ENCODE measurements at regions not wholly inside any gene's neighbourhood (a gene's known extent, or its start where the extent isn't known, plus 50 kb on each side); places are given as distances from the start of the nearest gene placed in this dataset.

- no peak overlapping the region for H3K9ac ChIP-seq (ENCODE audit: extremely low read depth, insufficient read length, low read length)
- Mint-ChIP-seq H3K9me3 (peaks cover 0 to 3% of the 10 kb centered on the region in 2 experiments; a peak in 1 of 5 replicates), H3K27ac (no peak overlapping the region), H3K27me3 (ENCODE audit: low read depth) (no peaks in the 10 kb centered on the region), H3K4me1 (peaks cover 5% of the 10 kb centered on the region in 2 experiments; a peak in 2 of 4 replicates), H3K4me3 (no peak overlapping the region), H3K36me3 (ENCODE audit: insufficient read depth in 1 of 3, low read depth in 3 of 3) (no peaks in the 10 kb centered on the region)
- no peaks in the 10 kb centered on the region for H3K79me2 ChIP-seq (ENCODE audit: insufficient read depth, low read length)
- no peak overlapping the region for H3K27ac ChIP-seq (ENCODE audit: insufficient read length, low read depth, low read length)
- H2BK12ac ChIP-seq (ENCODE audit: insufficient read length, low read depth, low read length) = no peak overlapping the region
- no peaks in the 10 kb centered on the region for H4K20me1 ChIP-seq (ENCODE audit: control insufficient read depth, insufficient read depth, insufficient read length)
- H2AK5ac ChIP-seq (ENCODE audit: insufficient read length, low read length) = no peak overlapping the region
- H3K14ac ChIP-seq (ENCODE audit: insufficient read depth, low read length) = no peak overlapping the region
- H3K23me2 ChIP-seq (ENCODE audit: insufficient read length, low read depth, low read length, poor library complexity, severe bottlenecking) = no peaks in the 10 kb centered on the region
- DNase-seq = no peak
- H3K4ac ChIP-seq (ENCODE audit: low read depth, low read length) = no peak overlapping the region
- no peak overlapping the region for H4K5ac ChIP-seq (ENCODE audit: insufficient read length, low read depth, low read length)
- H3K4me2 ChIP-seq (ENCODE audit: insufficient read depth, insufficient read length, low read length) = no peak overlapping the region
- no peak overlapping the region for H2AFZ ChIP-seq (ENCODE audit: low read length)
- no peak overlapping the region for H2BK120ac ChIP-seq (ENCODE audit: low read depth, low read length, poor library complexity, severe bottlenecking)
- no peaks in the 10 kb centered on the region for H3K79me1 ChIP-seq (ENCODE audit: insufficient read depth, low read depth, low read length, poor library complexity, severe bottlenecking)
- no peak overlapping the region for H2BK20ac ChIP-seq (ENCODE audit: low read depth, low read length, poor library complexity, severe bottlenecking)
- H3K27me3 ChIP-seq (ENCODE audit: insufficient read depth, low read length) = no peaks in the 10 kb centered on the region
- no peak for TF ChIP-seq CTCF (conservative IDR thresholded peaks at IDR 0.05)
- H3K23ac ChIP-seq (ENCODE audit: insufficient read length, low read depth, low read length) = no peak overlapping the region
- no peaks in the 10 kb centered on the region for H3K9me3 ChIP-seq (ENCODE audit: control insufficient read depth, low read depth, low read length)
- no peak overlapping the region for H3T11ph ChIP-seq (ENCODE audit: low read length)
- H4K8ac ChIP-seq (replicated peaks; ENCODE audit: insufficient read length, low read depth, low read length) = no peak overlapping the region
- H3K18ac ChIP-seq (ENCODE audit: insufficient read length, low read depth, low read length) = no peak overlapping the region
- no peaks in the 10 kb centered on the region for H3K4me1 ChIP-seq (ENCODE audit: insufficient read depth, low read length)
- no peak overlapping the region for H2BK15ac ChIP-seq (ENCODE audit: low read depth, low read length)
- no peak overlapping the region for H4K91ac ChIP-seq (ENCODE audit: insufficient read length, low read depth, low read length)
- no peak overlapping the region for H3K56ac ChIP-seq (ENCODE audit: insufficient read length, low read depth, low read length)
- H2BK5ac ChIP-seq (ENCODE audit: insufficient read length, low read length) = no peak overlapping the region
Measured at GRCh38 chr1:102184477-102184876, 187.8 kb upstream of the OLFM3 start.
